Naive thymus-derived CD4-positive, alpha-beta T cell (primary cell): ENCODE measurements at regions not wholly inside any gene's neighbourhood (a gene's known extent, or its start where the extent isn't known, plus 50 kb on each side); places are given as distances from the start of the nearest gene placed in this dataset.

Source experiments
- ATAC-seq: fragments of 150-1000 bp; cut with Tn5 transposase; 2 replicates; pipeline ENCODE4 v1.10.0; 2021; ENCODE audit warnings: mild to moderate bottlenecking, moderate library complexity
- CTCF ChIA-PET: fragments of 350-600 bp; sonication (Branson Sonifier 250); formaldehyde crosslinking; loops from one replicate; lab custom pipeline; 2021; ENCODE audit warnings: antibody characterized with exemption; lab: Charles Lee
- POLR2A ChIA-PET: fragments of 350-600 bp; sonication (Branson Sonifier 250); formaldehyde crosslinking; loops from one replicate; lab custom pipeline; 2021; ENCODE audit warnings: antibody characterized with exemption, inconsistent platforms; lab: Charles Lee
- DNase-seq, 9 donors: peaks; one replicate each; pipeline versions ENCODE4 v3.0.0 to v3.0.0-alpha.2; 2020 to 2022; ENCODE audit warnings: mixed read lengths in 1 of 9
- H3K27ac ChIP-seq: one replicate; pipeline ENCODE4 v1.7.0; 2013; ENCODE audit warnings: mild to moderate bottlenecking, low read depth, low read length, moderate library complexity
- H3K27me3 ChIP-seq, 2 donors: one replicate each; pipeline ENCODE4 v1.7.0; 2013; ENCODE audit warnings: low read length in 2 of 2, mild to moderate bottlenecking in 2 of 2, moderate library complexity in 2 of 2; ENCODE audit not compliant: control insufficient read depth in 2 of 2, insufficient read depth in 2 of 2
- H3K36me3 ChIP-seq, 3 experiments: 1 replicate in 2 of 3; 2 replicates in 1 of 3; pipeline ENCODE4 v1.7.0; 2013; ENCODE audit warnings: low read length in 3 of 3, mild to moderate bottlenecking in 3 of 3, moderate library complexity in 1 of 3; ENCODE audit not compliant: insufficient read depth in 3 of 3, control insufficient read depth in 2 of 3
- H3K4me1 ChIP-seq, 2 donors: one replicate each; pipeline ENCODE4 v1.7.0; 2013; ENCODE audit warnings: low read length in 2 of 2, mild to moderate bottlenecking in 2 of 2, moderate library complexity in 1 of 2; ENCODE audit not compliant: control insufficient read depth in 2 of 2, insufficient read depth in 2 of 2
- H3K4me3 ChIP-seq: 2 replicates; pipeline ENCODE4 v1.7.0; 2013; ENCODE audit warnings: mild to moderate bottlenecking, low read length
- H3K9me3 ChIP-seq, 3 experiments: 1 replicate in 2 of 3; 2 replicates in 1 of 3; pipeline ENCODE4 v1.7.0; 2013; ENCODE audit warnings: low read length in 3 of 3; ENCODE audit not compliant: control insufficient read depth in 2 of 3
- H3K27ac Mint-ChIP-seq, 9 donors: one replicate each; pipeline ENCODE4 v1.8.0; 2020 to 2022; ENCODE audit warnings: mixed read lengths in 9 of 9, mild to moderate bottlenecking in 8 of 9, moderate library complexity in 5 of 9, inconsistent platforms in 2 of 9
- H3K27me3 Mint-ChIP-seq, 5 donors: one replicate each; pipeline ENCODE4 v1.8.0; 2021 to 2022; ENCODE audit warnings: mixed read lengths in 5 of 5, mild to moderate bottlenecking in 1 of 5
- H3K36me3 Mint-ChIP-seq, 5 donors: one replicate each; pipeline ENCODE4 v1.8.0; 2020 to 2022; ENCODE audit warnings: mixed read lengths in 5 of 5, mild to moderate bottlenecking in 3 of 5, inconsistent platforms in 1 of 5
- H3K4me1 Mint-ChIP-seq, 7 donors: one replicate each; pipeline ENCODE4 v1.8.0; 2020 to 2022; ENCODE audit warnings: mixed read lengths in 7 of 7, mild to moderate bottlenecking in 3 of 7, inconsistent platforms in 1 of 7
- H3K4me3 Mint-ChIP-seq, 10 donors: one replicate each; pipeline ENCODE4 v1.8.0; 2020 to 2022; ENCODE audit warnings: mild to moderate bottlenecking in 10 of 10, mixed read lengths in 10 of 10, moderate library complexity in 6 of 10, inconsistent platforms in 2 of 10
- H3K9me3 Mint-ChIP-seq, 11 donors: one replicate each; pipeline ENCODE4 v1.8.0; 2020 to 2022; ENCODE audit warnings: mixed read lengths in 11 of 11, mild to moderate bottlenecking in 4 of 11, inconsistent platforms in 1 of 11, moderate library complexity in 1 of 11
- intact Hi-C, 2 donors: fragments of 100-400 bp; cut with micrococcal nuclease; formaldehyde crosslinking; loops; one replicate each; pipeline ENCODE4 v1.15.1; 2023

DNA sequence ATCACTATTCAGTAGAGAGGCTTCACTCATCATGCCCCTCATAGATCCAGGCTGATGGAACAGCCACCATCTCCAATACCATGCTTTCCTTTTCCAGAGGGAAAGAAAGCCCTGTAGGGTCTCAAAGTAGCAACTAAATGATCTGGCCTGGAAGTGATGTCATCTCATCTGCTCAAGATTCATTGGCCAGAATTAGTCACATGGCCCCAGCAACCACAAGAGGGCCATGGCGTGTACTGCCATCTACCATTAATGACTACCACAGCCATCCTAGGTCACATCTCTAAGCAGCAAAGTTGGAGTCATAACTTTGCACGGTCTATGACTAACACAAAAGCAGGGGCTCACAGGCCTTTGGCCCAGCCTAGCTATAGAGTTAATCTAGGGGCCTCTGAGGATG is 194.8 kb downstream of the KIT start:
- Mint-ChIP-seq H3K27me3 (peaks cover 0 to 3% (median 0%) of the 10 kb centered on the region in 5 donors), H3K9me3 (peaks cover 0 to 3% (median 0%) of the 10 kb centered on the region in 11 donors), H3K4me1 (no peaks in the 10 kb centered on the region), H3K4me3 (no peak overlapping the region), H3K36me3 (no peaks in the 10 kb centered on the region), H3K27ac (no peak overlapping the region)
- H3K27ac ChIP-seq = no peak overlapping the region
- no peak for ATAC-seq
- POLR2A ChIA-PET = interaction anchor here (0.9 kb wide), 1 partner anchor 91 kb away, joined by 3 read pairs; no protein-coding TSS in a partner anchor
- no peaks in the 10 kb centered on the region for H3K9me3 ChIP-seq
- intact Hi-C loops = no loop called here
- H3K4me1 ChIP-seq = no peaks in the 10 kb centered on the region
- CTCF ChIA-PET = no interaction called here
- DNase-seq = no peak
- no peaks in the 10 kb centered on the region for H3K27me3 ChIP-seq
- no peak overlapping the region for H3K4me3 ChIP-seq
- no peaks in the 10 kb centered on the region for H3K36me3 ChIP-seq

DNA sequence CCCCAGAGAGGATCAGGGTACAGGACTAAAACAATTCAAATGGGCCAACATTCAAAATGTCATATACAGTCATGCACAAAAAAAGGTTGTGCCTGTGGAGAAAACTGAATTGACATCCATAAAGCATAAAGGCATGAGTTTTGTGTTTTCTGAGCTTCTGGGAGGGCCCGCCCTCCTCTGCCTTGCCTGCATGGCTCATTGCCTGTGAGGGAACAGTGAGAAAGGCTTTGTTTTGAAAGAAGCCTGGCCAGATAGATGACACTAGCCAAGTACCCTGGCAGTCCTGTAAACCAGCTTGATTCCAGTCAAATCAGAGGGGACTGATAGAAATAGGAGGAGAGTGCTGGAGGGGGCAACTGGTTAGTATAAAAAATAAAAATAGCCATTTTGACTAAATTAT is 194.3 kb downstream of the KIT start:
- no peak overlapping the region for H3K27ac ChIP-seq
- Mint-ChIP-seq H3K36me3 (no peaks in the 10 kb centered on the region), H3K27ac (peak overlapping the region in 1 of 9 donors; percentile 18), H3K27me3 (no peaks in the 10 kb centered on the region), H3K9me3 (peaks cover 0 to 3% (median 0%) of the 10 kb centered on the region in 11 donors), H3K4me3 (no peak overlapping the region), H3K4me1 (no peaks in the 10 kb centered on the region)
- POLR2A ChIA-PET = no interaction called here
- H3K36me3 ChIP-seq = no peaks in the 10 kb centered on the region
- intact Hi-C loops = no loop called here
- no peaks in the 10 kb centered on the region for H3K9me3 ChIP-seq
- ATAC-seq = no peak
- H3K4me1 ChIP-seq = no peaks in the 10 kb centered on the region
- DNase-seq = no peak
- CTCF ChIA-PET = interaction anchor here (0.7 kb wide), 1 partner anchor 1798 kb away, joined by 3 read pairs; no protein-coding TSS in a partner anchor
- no peak overlapping the region for H3K4me3 ChIP-seq
- no peaks in the 10 kb centered on the region for H3K27me3 ChIP-seq

GRCh38 chr4:54844911-54845310 is 187.2 kb downstream of the KIT start:
- Mint-ChIP-seq H3K9me3 (no peaks in the 10 kb centered on the region), H3K36me3 (no peaks in the 10 kb centered on the region), H3K4me3 (no peak overlapping the region), H3K27ac (no peak overlapping the region), H3K27me3 (no peaks in the 10 kb centered on the region), H3K4me1 (peaks cover 0 to 5% (median 3%) of the 10 kb centered on the region in 7 donors)
- H3K36me3 ChIP-seq = no peaks in the 10 kb centered on the region
- H3K27ac ChIP-seq = no peak overlapping the region
- intact Hi-C loops = loop anchor here in 1 of 2 donors (5.0 kb wide), 1 partner anchor 97 kb away; no protein-coding TSS in a partner anchor
- no peak overlapping the region for H3K4me3 ChIP-seq
- no peaks in the 10 kb centered on the region for H3K4me1 ChIP-seq
- no peak for DNase-seq
- no peak for ATAC-seq
- no peaks in the 10 kb centered on the region for H3K27me3 ChIP-seq
- H3K9me3 ChIP-seq = no peaks in the 10 kb centered on the region
- CTCF ChIA-PET = no interaction called here
- POLR2A ChIA-PET = no interaction called here

GRCh38 chr4:54843946-54844345 is 186.2 kb downstream of the KIT start:
- Histone ChIP-seq H3K27me3 (no peaks in the 10 kb centered on the region), H3K4me1 (no peaks in the 10 kb centered on the region), H3K36me3 (no peaks in the 10 kb centered on the region), H3K27ac (no peak overlapping the region), H3K9me3 (no peaks in the 10 kb centered on the region), H3K4me3 (no peak overlapping the region)
- ChIA-PET CTCF (no interaction called here), POLR2A (no interaction called here)
- Mint-ChIP-seq H3K27me3 (no peaks in the 10 kb centered on the region), H3K4me1 (peaks cover 0 to 5% (median 3%) of the 10 kb centered on the region in 7 donors), H3K4me3 (no peak overlapping the region), H3K27ac (no peak overlapping the region), H3K9me3 (no peaks in the 10 kb centered on the region), H3K36me3 (no peaks in the 10 kb centered on the region)
- intact Hi-C loops = loop anchor here in 1 of 2 donors (5.0 kb wide), 1 partner anchor 98 kb away; no protein-coding TSS in a partner anchor
- ATAC-seq (no peak), DNase-seq (no peak)

DNA sequence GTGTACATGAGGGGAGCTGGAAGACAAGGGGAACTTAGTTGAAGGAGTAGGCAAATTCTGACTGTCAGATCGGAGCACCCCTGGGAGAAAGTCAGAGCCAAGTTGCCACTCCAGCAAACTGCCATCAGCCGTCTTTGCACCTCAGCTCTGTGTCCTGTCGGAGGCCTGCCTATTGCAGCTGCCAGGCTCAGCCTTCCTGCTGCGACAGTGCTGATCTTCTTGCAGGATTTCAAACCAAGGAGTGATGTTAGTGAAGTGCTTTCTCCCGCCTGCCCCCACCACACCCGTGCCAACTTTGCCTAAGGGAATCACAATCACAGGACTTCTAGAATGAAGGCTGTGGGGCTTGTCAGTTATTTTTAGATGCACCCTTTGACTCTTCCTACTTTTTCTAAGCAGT is 185.3 kb downstream of the KIT start:
- H3K4me1 Mint-ChIP-seq = peaks cover 0 to 5% (median 3%) of the 10 kb centered on the region in 7 donors
- no peaks in the 10 kb centered on the region for H3K9me3 ChIP-seq
- intact Hi-C loops = loop anchor here in 1 of 2 donors (5.0 kb wide), 1 partner anchor 99 kb away; no protein-coding TSS in a partner anchor
- H3K27me3 ChIP-seq = no peaks in the 10 kb centered on the region
- CTCF ChIA-PET = interaction anchor here (0.6 kb wide), 1 partner anchor 1021 kb away, joined by 3 read pairs; no protein-coding TSS in a partner anchor
- DNase-seq (no peak), ATAC-seq (no peak)
- H3K4me1 ChIP-seq = no peaks in the 10 kb centered on the region
- no peaks in the 10 kb centered on the region for H3K27me3 Mint-ChIP-seq
- no peaks in the 10 kb centered on the region for H3K36me3 ChIP-seq
- H3K4me3 ChIP-seq = no peak overlapping the region
- POLR2A ChIA-PET = no interaction called here
- no peaks in the 10 kb centered on the region for H3K36me3 Mint-ChIP-seq
- H3K9me3 Mint-ChIP-seq = no peaks in the 10 kb centered on the region
- no peak overlapping the region for H3K27ac ChIP-seq
- no peak overlapping the region for H3K27ac Mint-ChIP-seq
- H3K4me3 Mint-ChIP-seq = no peak overlapping the region

DNA sequence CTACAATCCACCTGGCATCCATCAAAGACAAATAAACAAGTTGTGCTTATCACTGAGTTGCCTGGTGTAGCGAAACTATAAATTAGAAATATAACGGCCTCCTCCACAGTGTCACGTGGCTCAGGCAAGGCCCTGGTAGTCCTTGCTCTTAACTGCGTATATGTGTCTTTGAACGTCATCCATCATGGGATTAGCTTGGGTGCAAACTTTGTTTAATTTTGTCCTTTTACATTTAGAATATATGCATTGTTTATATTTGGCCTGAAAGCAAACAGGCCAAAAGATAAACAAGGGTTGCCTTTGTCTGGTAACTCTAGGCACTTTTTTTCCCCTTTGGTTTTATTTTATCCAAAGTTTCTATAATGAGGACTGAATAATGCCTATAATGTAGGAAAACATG is 184.9 kb downstream of the KIT start:
- ChIA-PET CTCF (interaction anchor here (0.6 kb wide), 1 partner anchor 1022 kb away, joined by 3 read pairs; no protein-coding TSS in a partner anchor), POLR2A (no interaction called here)
- Mint-ChIP-seq H3K27me3 (no peaks in the 10 kb centered on the region), H3K4me1 (peaks cover 0 to 5% (median 3%) of the 10 kb centered on the region in 7 donors), H3K4me3 (no peak overlapping the region), H3K9me3 (no peaks in the 10 kb centered on the region), H3K27ac (no peak overlapping the region), H3K36me3 (no peaks in the 10 kb centered on the region)
- no peaks in the 10 kb centered on the region for H3K9me3 ChIP-seq
- no peaks in the 10 kb centered on the region for H3K4me1 ChIP-seq
- DNase-seq (no peak), ATAC-seq (no peak)
- H3K27me3 ChIP-seq = no peaks in the 10 kb centered on the region
- no peak overlapping the region for H3K27ac ChIP-seq
- intact Hi-C loops = loop anchor here in 1 of 2 donors (5.0 kb wide), 1 partner anchor 100 kb away; no protein-coding TSS in a partner anchor
- H3K36me3 ChIP-seq = no peaks in the 10 kb centered on the region
- no peak overlapping the region for H3K4me3 ChIP-seq

- no peak for ATAC-seq
- Mint-ChIP-seq H3K4me3 (no peak overlapping the region), H3K36me3 (no peaks in the 10 kb centered on the region), H3K9me3 (no peaks in the 10 kb centered on the region), H3K27me3 (no peaks in the 10 kb centered on the region), H3K4me1 (peaks cover 0 to 5% (median 3%) of the 10 kb centered on the region in 7 donors), H3K27ac (no peak overlapping the region)
- Histone ChIP-seq H3K27me3 (no peaks in the 10 kb centered on the region), H3K4me1 (no peaks in the 10 kb centered on the region), H3K9me3 (no peaks in the 10 kb centered on the region), H3K27ac (no peak overlapping the region), H3K4me3 (no peak overlapping the region), H3K36me3 (no peaks in the 10 kb centered on the region)
- ChIA-PET CTCF (no interaction called here), POLR2A (no interaction called here)
- DNase-seq = no peak
- intact Hi-C loops = loop anchor here in 1 of 2 donors (5.0 kb wide), 1 partner anchor 100 kb away; no protein-coding TSS in a partner anchor
Measured at GRCh38 chr4:54842226-54842625, 184.5 kb downstream of the KIT start.
